ENCODE measurements at regions not wholly inside any gene's neighbourhood (a gene's known extent, or its start where the extent isn't known, plus 50 kb on each side); places are given as distances from the start of the nearest gene placed in this dataset.

- TF ChIP-seq CUX1 (IDR thresholded peaks at IDR 0.05; ENCODE audit: insufficient replicate concordance, low read depth, low read length) (no peak), JUND (IDR thresholded peaks at IDR 0.05; ENCODE audit: low read depth, low read length) (no peak), CEBPB (IDR thresholded peaks at IDR 0.05; ENCODE audit: borderline replicate concordance in 1 of 2, low read depth in 2 of 2, low read length in 2 of 2) (no peak), CTCF (IDR thresholded peaks at IDR 0.05 in 2 of 3, conservative IDR thresholded peaks at IDR 0.05 in 1 of 3; ENCODE audit: control insufficient read depth in 2 of 3, extremely low read depth in 1 of 3, insufficient read depth in 1 of 3, low read depth in 3 of 3, low read length in 3 of 3) (no peak), ELK1 (IDR thresholded peaks at IDR 0.05; ENCODE audit: low read depth, low read length) (no peak), ZZZ3 (IDR thresholded peaks at IDR 0.05; ENCODE audit: control insufficient read depth, insufficient read length, low read depth) (no peak), TCF12 (IDR thresholded peaks at IDR 0.05; ENCODE audit: low read depth, low read length) (no peak), MAX (IDR thresholded peaks at IDR 0.05; ENCODE audit: low read depth, low read length) (no peak), ZBTB33 (IDR thresholded peaks at IDR 0.05) (no peak), ZNF207 (IDR thresholded peaks at IDR 0.05; ENCODE audit: borderline replicate concordance) (no peak), POLR2A (IDR thresholded peaks at IDR 0.05; ENCODE audit: low read depth, low read length) (no peak)
These were observed 478.9 kb downstream of the EIPR1 start for GRCh38 chr2:2898744-2899143.

Data from GM12878 (cell line).